Neuron (in vitro differentiated cells): ENCODE measurements at regions not wholly inside any gene's neighbourhood (a gene's known extent, or its start where the extent isn't known, plus 50 kb on each side); places are given as distances from the start of the nearest gene placed in this dataset.
"Not testable (repeated sequence)": the region's sequence is repeated elsewhere in the genome, so short reads cannot be mapped to it uniquely, and the experiment has no call there.

Experiments used
- H2AFZ ChIP-seq: one replicate; pipeline ENCODE4 v1.6.1; 2013; ENCODE audit warnings: low read depth, mild to moderate bottlenecking, inconsistent platforms, low read length, moderate library complexity
- H3K27me3 ChIP-seq: one replicate; pipeline ENCODE4 v1.6.1; 2013; ENCODE audit warnings: low read length; ENCODE audit not compliant: insufficient read depth
- H3K36me3 ChIP-seq: one replicate; pipeline ENCODE4 v1.6.1; 2013; ENCODE audit warnings: low read length; ENCODE audit not compliant: insufficient read depth
- H3K4me1 ChIP-seq: one replicate; pipeline ENCODE4 v1.6.1; 2013; ENCODE audit warnings: low read length; ENCODE audit not compliant: insufficient read depth
- H3K4me3 ChIP-seq: 2 replicates; pipeline ENCODE4 v1.5.1; 2013; ENCODE audit warnings: mild to moderate bottlenecking, low read length, moderate library complexity
- H3K9me3 ChIP-seq: one replicate; pipeline ENCODE4 v1.6.1; 2013; ENCODE audit warnings: low read length

- H2AFZ ChIP-seq, H3K36me3 ChIP-seq, H3K9me3 ChIP-seq, H3K4me3 ChIP-seq, H3K27me3 ChIP-seq: not testable (repeated sequence)
- peaks cover 13% of the 10 kb centered on the region for H3K4me1 ChIP-seq
Measured at GRCh38 chr9:78142264-78142663, 93.6 kb upstream of the CEP78 start.

- Histone ChIP-seq H3K4me1 (peaks cover 4% of the 10 kb centered on the region), H3K36me3 (no peaks in the 10 kb centered on the region), H3K4me3 (no peak overlapping the region), H3K9me3 (no peaks in the 10 kb centered on the region), H2AFZ (no peak overlapping the region), H3K27me3 (no peaks in the 10 kb centered on the region)
Measured at GRCh38 chr9:78133751-78134150, 102.1 kb upstream of the CEP78 start.

GRCh38 chr9:78132701-78133058 lies 101.1 kb upstream of the GNAQ start:
- Histone ChIP-seq H3K4me1 (peaks cover 5% of the 10 kb centered on the region), H3K36me3 (no peaks in the 10 kb centered on the region), H3K27me3 (no peaks in the 10 kb centered on the region), H2AFZ (no peak overlapping the region), H3K9me3 (no peaks in the 10 kb centered on the region), H3K4me3 (no peak overlapping the region)

GRCh38 chr9:78131969-78132700 lies 100.5 kb upstream of the GNAQ start:
- no peaks in the 10 kb centered on the region for H3K9me3 ChIP-seq
- H3K36me3 ChIP-seq: no peaks in the 10 kb centered on the region
- H3K4me3 ChIP-seq: no peak overlapping the region
- peaks cover 11% of the 10 kb centered on the region for H3K4me1 ChIP-seq
- no peaks in the 10 kb centered on the region for H3K27me3 ChIP-seq
- H2AFZ ChIP-seq: no peak overlapping the region

- H3K4me1 ChIP-seq: peaks cover 14% of the 10 kb centered on the region
- H3K36me3 ChIP-seq: no peaks in the 10 kb centered on the region
- no peak overlapping the region for H3K4me3 ChIP-seq
- H3K9me3 ChIP-seq: no peaks in the 10 kb centered on the region
- H2AFZ ChIP-seq: no peak overlapping the region
- no peaks in the 10 kb centered on the region for H3K27me3 ChIP-seq
Measured at GRCh38 chr9:78130853-78131252, 99.2 kb upstream of the GNAQ start.

- Histone ChIP-seq H3K27me3 (no peaks in the 10 kb centered on the region), H3K36me3 (no peaks in the 10 kb centered on the region), H2AFZ (no peak overlapping the region), H3K4me1 (peaks cover 14% of the 10 kb centered on the region), H3K4me3 (no peak overlapping the region), H3K9me3 (no peaks in the 10 kb centered on the region)
Measured at GRCh38 chr9:78130004-78130403, 98.4 kb upstream of the GNAQ start.

- no peaks in the 10 kb centered on the region for H3K27me3 ChIP-seq
- H3K9me3 ChIP-seq: no peaks in the 10 kb centered on the region
- H3K4me1 ChIP-seq: peaks cover 13% of the 10 kb centered on the region
- no peak overlapping the region for H3K4me3 ChIP-seq
- H2AFZ ChIP-seq: peak overlapping the region; percentile 22
- H3K36me3 ChIP-seq: no peaks in the 10 kb centered on the region
Measured at GRCh38 chr9:78127279-78128225, 95.9 kb upstream of the GNAQ start.

- Histone ChIP-seq H3K4me3 (no peak overlapping the region), H3K9me3 (no peaks in the 10 kb centered on the region), H3K4me1 (peaks cover 10% of the 10 kb centered on the region), H3K36me3 (no peaks in the 10 kb centered on the region), H3K27me3 (no peaks in the 10 kb centered on the region), H2AFZ (no peak overlapping the region)
Measured at GRCh38 chr9:78123808-78124207, 92.2 kb upstream of the GNAQ start.

- no peaks in the 10 kb centered on the region for H3K27me3 ChIP-seq
- H3K4me3 ChIP-seq: no peak overlapping the region
- no peak overlapping the region for H2AFZ ChIP-seq
- H3K9me3 ChIP-seq: no peaks in the 10 kb centered on the region
- no peaks in the 10 kb centered on the region for H3K36me3 ChIP-seq
- peaks cover 8% of the 10 kb centered on the region for H3K4me1 ChIP-seq
Measured at GRCh38 chr9:78122631-78123030, 91.0 kb upstream of the GNAQ start.

GRCh38 chr9:78121488-78121887 lies 89.9 kb upstream of the GNAQ start:
- Histone ChIP-seq H3K27me3 (no peaks in the 10 kb centered on the region), H3K4me1 (no peaks in the 10 kb centered on the region), H2AFZ (no peak overlapping the region), H3K9me3 (no peaks in the 10 kb centered on the region), H3K36me3 (no peaks in the 10 kb centered on the region), H3K4me3 (no peak overlapping the region)

- H3K4me3 ChIP-seq: no peak overlapping the region
- H3K36me3 ChIP-seq: no peaks in the 10 kb centered on the region
- no peaks in the 10 kb centered on the region for H3K9me3 ChIP-seq
- H2AFZ ChIP-seq: no peak overlapping the region
- H3K4me1 ChIP-seq: no peaks in the 10 kb centered on the region
- no peaks in the 10 kb centered on the region for H3K27me3 ChIP-seq
Measured at GRCh38 chr9:78118742-78119473, 87.3 kb upstream of the GNAQ start.

- H3K27me3 ChIP-seq: no peaks in the 10 kb centered on the region
- H3K36me3 ChIP-seq: no peaks in the 10 kb centered on the region
- H3K9me3 ChIP-seq: no peaks in the 10 kb centered on the region
- H3K4me1 ChIP-seq: no peaks in the 10 kb centered on the region
- no peak overlapping the region for H3K4me3 ChIP-seq
- H2AFZ ChIP-seq: no peak overlapping the region
Measured at GRCh38 chr9:78115073-78115472, 83.5 kb upstream of the GNAQ start.

GRCh38 chr9:78114581-78114980 lies 83.0 kb upstream of the GNAQ start:
- Histone ChIP-seq H3K9me3 (no peaks in the 10 kb centered on the region), H3K36me3 (no peaks in the 10 kb centered on the region), H3K27me3 (no peaks in the 10 kb centered on the region), H3K4me3 (no peak overlapping the region), H3K4me1 (no peaks in the 10 kb centered on the region), H2AFZ (no peak overlapping the region)
